Activated naive CD4-positive, alpha-beta T cell treated with anti-CD3 and anti-CD28 coated beads, Interleukin-2, amount 50 U/mL, for 72 hours (primary cell): ENCODE measurements at regions not wholly inside any gene's neighbourhood (a gene's known extent, or its start where the extent isn't known, plus 50 kb on each side); places are given as distances from the start of the nearest gene placed in this dataset.
"Not testable (repeated sequence)": the region's sequence is repeated elsewhere in the genome, so short reads cannot be mapped to it uniquely, and the experiment has no call there.

Source experiments
- ATAC-seq, 2 donors: fragments of 150-1000 bp; cut with Tn5 transposase; 2 replicates each; pipeline ENCODE4 v1.10.0; 2021; ENCODE audit warnings: mild to moderate bottlenecking in 2 of 2, moderate library complexity in 2 of 2
- DNase-seq, 2 donors: peaks; one replicate each; pipeline ENCODE4 v3.0.0; 2021 to 2022; ENCODE audit warnings: low spot score in 2 of 2
- H3K27ac Mint-ChIP-seq, 2 donors: one replicate each; pipeline ENCODE4 v1.8.0; 2022; ENCODE audit warnings: mild to moderate bottlenecking in 2 of 2, mixed read lengths in 2 of 2
- H3K36me3 Mint-ChIP-seq, 2 donors: one replicate each; pipeline ENCODE4 v1.8.0; 2022; ENCODE audit warnings: mixed read lengths in 2 of 2
- H3K9me3 Mint-ChIP-seq, 2 donors: one replicate each; pipeline ENCODE4 v1.8.0; 2022; ENCODE audit warnings: mixed read lengths in 2 of 2

DNA sequence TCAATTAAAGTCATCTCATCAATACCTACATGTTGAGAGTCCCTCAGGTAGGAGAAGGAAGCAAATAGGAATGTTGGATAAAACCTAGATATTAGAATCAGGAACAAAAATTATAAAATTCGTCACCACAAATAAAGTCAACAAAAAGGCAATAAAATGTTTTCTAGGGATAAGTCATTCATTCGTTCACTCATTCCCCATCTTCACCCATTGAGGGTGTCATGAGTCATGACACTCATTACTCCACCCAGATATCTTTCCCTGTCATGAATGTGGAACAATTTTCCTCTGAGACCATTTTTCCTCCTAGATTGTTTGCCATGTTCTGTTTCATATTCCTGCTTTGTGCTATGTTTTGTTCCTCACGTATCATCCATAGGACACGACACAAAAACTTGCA is 50.9 kb upstream of the OLIG3 start:
- no peak for DNase-seq
- no peak overlapping the region for H3K27ac Mint-ChIP-seq
- no peak for ATAC-seq
- H3K9me3 Mint-ChIP-seq: peaks cover 3 to 6% of the 10 kb centered on the region in 2 donors
- no peaks in the 10 kb centered on the region for H3K36me3 Mint-ChIP-seq

DNA sequence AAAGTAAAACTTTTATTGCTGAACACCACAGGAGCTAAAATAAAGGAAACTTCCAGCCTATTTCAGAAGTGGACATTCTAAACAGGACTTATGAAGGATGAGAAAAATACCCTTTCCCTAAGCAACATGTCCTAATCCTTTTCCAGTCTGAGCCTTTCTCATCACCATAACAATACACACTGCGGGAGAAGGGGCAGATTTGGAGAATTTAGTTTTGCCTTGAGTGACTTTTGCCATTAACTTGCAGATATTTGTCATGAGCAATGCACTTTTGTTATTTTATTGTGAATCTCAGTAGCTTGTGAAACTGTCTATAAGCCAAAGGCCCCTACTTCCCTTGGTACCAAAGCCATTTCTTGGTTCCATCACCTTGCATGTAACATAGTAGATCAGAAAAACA is 53.0 kb upstream of the OLIG3 start:
- DNase-seq (no peak), ATAC-seq (no peak)
- Mint-ChIP-seq H3K9me3 (peaks cover under 1% of the 10 kb centered on the region in 2 donors), H3K27ac (no peak overlapping the region), H3K36me3 (no peaks in the 10 kb centered on the region)

DNA sequence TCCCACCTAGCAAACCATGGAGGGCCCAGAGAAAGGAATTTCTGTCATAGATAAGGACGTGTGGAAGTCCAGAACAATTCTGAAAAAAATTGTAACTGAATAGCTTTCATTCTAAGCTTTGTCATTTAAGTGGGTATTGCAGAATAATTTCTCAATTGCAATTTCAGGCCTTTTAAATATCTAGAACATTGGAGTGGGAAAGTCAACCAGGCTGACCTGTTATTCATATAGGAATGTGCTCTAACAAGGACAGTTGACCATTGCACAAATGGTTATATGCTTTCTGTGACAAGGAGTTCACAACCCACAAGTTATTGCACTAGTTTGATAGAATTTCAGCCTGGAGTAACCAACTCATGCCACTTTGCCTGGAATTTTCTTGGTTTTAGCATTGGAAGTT is 53.4 kb upstream of the OLIG3 start:
- Mint-ChIP-seq H3K36me3 (no peaks in the 10 kb centered on the region), H3K27ac (no peak overlapping the region), H3K9me3 (no peaks in the 10 kb centered on the region)
- ATAC-seq (no peak), DNase-seq (no peak)

DNA sequence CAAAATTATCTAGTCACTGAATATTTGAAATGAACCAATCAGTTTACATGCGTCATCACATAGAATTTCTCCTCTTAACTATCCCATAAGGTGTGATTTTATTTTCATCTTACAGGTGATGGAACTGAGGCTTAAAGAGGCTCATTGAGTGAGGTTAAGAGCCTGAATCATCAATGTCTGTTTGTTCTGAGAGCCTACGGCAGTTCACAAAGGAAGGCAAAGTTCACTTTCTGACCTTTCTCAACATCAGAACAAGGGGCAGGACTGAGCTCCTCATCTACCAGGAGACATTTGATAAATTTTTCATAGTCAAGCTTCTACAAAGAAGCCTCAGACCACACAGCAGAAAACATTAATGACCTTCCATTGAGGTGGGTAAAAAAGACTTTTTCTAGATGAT is 54.9 kb upstream of the OLIG3 start:
- no peaks in the 10 kb centered on the region for H3K9me3 Mint-ChIP-seq
- DNase-seq: no peak
- no peak for ATAC-seq
- H3K27ac Mint-ChIP-seq: no peak overlapping the region
- H3K36me3 Mint-ChIP-seq: no peaks in the 10 kb centered on the region

DNA sequence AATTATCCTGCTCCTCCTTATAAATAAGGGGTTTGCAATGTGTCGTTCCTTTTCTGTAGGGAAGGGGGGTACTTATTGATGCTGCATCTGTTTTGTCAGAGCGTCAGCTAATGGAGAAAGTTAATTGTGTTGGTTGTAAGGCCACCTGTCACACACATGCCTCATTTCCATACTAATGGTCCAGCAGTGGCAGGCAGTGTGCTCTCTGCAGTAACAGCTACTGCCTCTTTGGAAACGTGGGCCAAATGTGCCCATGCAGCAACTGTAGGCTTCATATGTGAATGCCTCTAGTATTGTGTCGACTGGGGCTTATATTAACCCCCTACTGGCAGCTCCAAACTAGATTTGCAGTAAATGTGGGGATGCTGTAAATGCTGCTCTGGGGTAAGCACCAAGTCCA is 56.3 kb upstream of the OLIG3 start:
- Mint-ChIP-seq H3K9me3 (peaks cover 0 to 5% of the 10 kb centered on the region in 2 donors), H3K36me3 (no peaks in the 10 kb centered on the region), H3K27ac (no peak overlapping the region)
- ATAC-seq (no peak), DNase-seq (no peak)

DNA sequence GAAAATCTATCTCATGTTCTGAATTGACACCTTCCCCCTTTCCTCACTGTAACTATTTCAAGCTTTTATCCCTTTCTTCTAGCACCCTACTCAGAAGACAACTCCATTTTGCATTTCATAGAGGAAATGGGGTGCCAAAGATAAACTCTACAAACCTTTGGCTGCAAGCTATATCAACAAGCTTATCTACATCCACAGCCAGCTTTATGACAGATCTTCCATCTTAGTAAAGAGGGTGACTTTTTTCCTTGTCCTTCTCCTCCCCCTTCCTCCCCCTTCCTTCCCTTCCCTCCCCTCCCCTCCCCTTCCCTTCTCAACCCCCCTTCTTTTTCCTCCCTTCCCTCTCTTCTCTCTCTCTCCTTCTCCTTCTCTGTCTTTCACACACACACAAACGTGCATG is 58.0 kb upstream of the OLIG3 start:
- Mint-ChIP-seq H3K9me3 (peaks cover 0 to 5% of the 10 kb centered on the region in 2 donors), H3K36me3 (no peaks in the 10 kb centered on the region), H3K27ac (no peak overlapping the region)
- DNase-seq (no peak), ATAC-seq (no peak)

DNA sequence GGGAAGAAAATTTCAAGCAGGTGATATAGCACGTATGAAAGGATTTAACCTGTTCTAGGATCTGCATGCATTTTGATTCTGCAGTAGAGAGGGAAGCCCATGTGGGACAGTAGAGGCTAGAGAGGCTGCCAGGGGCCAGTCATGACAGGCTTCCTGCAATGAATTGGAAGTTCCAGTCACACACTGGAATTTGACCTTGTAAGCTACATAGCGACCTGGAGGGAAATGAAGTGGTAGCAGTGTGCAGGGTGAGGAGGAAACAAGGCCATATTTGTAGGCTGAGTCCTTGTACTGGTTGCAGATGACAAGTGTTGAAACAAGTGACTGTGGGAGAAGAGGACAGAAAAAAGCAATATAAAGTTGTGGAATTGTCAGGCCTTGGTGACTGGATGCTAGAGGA is 58.6 kb upstream of the OLIG3 start:
- no peak for ATAC-seq

DNA sequence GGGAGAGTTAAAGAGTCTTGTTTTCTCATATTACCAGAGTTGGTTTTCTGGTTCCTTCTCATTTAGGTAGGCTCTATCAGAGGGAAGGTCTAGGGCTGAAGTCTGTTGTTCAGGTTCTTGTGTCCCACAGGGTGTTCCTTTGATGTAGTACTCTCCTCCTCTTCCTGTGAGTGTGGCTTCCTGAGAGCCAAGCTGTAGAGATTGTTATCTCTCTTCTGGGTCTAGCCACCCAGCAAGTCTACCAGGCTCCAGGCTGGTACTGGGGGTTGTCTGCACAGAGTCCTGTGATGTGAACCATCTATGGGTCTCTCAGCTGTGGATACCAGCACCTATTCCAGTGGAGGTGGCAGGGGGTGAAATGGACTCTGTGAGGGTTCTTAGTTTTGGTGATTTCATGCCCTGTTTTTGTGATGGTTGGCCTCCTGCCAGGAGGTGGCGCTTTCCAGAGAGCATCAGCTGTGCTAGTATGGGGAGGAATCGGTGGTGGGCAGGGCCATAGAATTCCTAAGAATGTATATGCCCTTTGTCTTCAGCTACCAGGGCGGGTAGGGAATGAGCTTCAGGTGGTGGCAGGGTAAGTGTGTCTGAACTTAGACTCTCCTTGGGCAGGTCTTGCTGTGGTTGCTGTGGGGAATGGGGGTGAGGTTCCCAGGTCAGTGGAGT is 65.5 kb upstream of the OLIG3 start:
- Mint-ChIP-seq H3K27ac (peak overlapping the region in 1 of 2 donors; percentile 75), H3K9me3 (peaks cover 11 to 24% of the 10 kb centered on the region in 2 donors), H3K36me3 (peaks cover 10 to 23% of the 10 kb centered on the region in 2 donors)
- ATAC-seq, DNase-seq: not testable (repeated sequence)

More for the DNA sequence above, 58.6 kb upstream of the OLIG3 start:
- H3K27ac Mint-ChIP-seq: no peak overlapping the region
- no peak for DNase-seq
- no peaks in the 10 kb centered on the region for H3K36me3 Mint-ChIP-seq
- peaks cover 0 to 5% of the 10 kb centered on the region in 2 donors for H3K9me3 Mint-ChIP-seq

DNA sequence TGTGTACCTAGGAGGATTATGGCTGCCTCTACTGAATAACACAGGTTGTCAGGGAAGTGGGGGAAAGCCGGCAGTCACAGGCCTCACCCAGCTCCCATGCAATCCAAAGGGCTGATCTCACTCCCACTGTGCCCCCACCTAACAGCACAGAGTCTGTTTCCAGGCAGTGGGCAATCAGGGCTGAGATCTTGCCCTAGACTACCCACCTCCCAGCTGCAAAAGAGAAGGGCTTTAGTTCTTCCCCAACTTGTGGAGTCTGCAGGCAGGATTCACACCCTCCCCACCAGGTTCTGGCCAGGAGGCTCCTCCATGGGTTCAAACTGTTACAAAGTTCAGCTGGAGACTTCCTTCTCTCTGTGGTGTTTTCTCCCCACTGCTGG is 66.0 kb upstream of the OLIG3 start:
- H3K36me3 Mint-ChIP-seq: peaks cover 10 to 23% of the 10 kb centered on the region in 2 donors
- ATAC-seq: no peak
- H3K9me3 Mint-ChIP-seq: peaks cover 11 to 22% of the 10 kb centered on the region in 2 donors
- no peak for DNase-seq
- peak overlapping the region in 1 of 2 donors; percentile 75 for H3K27ac Mint-ChIP-seq

DNA sequence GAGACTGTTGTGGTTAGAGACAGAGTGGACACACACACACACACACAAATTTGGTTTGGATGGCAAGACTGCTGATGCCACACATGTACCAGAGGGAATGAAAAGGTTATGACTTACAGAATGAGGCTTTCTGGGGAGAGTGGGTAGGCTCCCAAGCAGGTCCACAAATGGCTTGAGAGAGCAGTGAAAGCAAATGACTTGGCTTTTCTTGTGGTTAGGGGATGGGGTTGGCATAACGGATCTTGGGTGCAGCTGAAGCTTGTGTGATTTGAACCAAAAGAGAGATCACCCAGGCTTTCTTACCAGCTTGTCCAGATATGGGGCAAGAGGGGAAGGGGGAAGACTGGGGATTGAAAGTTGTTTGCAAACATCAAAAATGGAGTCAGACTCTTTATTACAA is 73.9 kb upstream of the OLIG3 start:
- peaks cover 0 to 3% of the 10 kb centered on the region in 2 donors for H3K36me3 Mint-ChIP-seq
- H3K27ac Mint-ChIP-seq: no peak overlapping the region
- no peak for ATAC-seq
- H3K9me3 Mint-ChIP-seq: peaks cover 3 to 4% of the 10 kb centered on the region in 2 donors
- no peak for DNase-seq

DNA sequence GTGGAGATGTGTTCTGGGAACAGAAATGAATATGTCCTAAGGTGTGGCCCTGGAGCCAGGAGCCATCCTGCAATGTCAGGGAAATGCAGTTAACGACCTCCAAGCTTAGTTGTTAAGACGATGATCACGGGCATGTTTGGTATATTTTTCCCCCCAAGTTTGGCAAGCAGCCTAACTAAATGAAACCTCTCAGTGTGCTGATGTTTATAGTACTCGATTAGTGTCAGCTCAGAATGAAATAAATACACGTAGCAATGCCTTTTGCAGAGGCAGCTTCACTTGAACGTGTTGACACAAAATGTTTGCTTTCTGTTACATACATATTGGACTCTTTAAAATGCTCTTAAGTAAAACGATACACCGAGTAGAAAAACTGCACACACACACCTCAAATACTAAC is 76.2 kb upstream of the OLIG3 start:
- DNase-seq (no peak), ATAC-seq (no peak)
- no peak overlapping the region for H3K27ac Mint-ChIP-seq
- peaks cover 0 to 3% of the 10 kb centered on the region in 2 donors for H3K9me3 Mint-ChIP-seq
- no peaks in the 10 kb centered on the region for H3K36me3 Mint-ChIP-seq

DNA sequence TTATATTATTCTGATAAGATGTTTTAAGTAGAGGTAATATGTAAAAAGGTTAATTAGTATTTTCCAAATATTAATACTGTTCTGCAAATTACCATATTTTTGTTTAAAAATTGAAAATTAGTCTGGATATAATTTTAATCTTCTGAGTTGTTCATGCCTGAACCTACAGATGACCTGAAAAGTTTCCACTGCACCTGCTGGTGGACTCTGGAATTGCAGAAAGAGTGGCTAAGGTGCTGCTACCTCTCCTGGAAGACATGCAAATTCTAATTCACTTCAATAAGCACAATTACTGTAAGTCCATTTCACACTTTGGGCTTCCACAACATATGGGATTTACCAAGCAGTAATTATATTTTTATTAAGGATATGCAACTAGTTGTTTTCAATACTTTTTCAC is 77.7 kb upstream of the OLIG3 start:
- Mint-ChIP-seq H3K27ac (no peak overlapping the region), H3K36me3 (no peaks in the 10 kb centered on the region), H3K9me3 (no peaks in the 10 kb centered on the region)
- ATAC-seq: no peak
- peak in 1 of 2 donors; percentile 66 for DNase-seq

DNA sequence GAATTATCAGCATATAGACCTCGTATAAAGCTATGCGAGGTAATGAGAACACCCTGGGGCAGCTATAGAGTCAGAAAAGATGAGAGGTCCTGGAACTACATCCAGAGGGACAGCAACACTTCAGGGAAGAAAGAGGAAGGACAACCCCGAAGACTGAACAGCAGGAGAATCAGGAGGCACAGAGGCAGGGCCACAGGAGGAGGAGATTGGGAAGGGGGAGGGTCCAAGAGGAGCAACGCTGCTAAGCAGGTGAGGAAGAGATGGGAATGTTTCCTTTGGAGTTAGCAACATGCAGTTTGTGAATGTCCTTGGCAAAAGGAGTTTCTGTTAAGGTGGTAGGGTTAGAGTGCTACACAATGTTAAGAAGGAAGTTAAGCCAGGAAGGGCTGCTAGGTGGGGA is 79.5 kb upstream of the OLIG3 start:
- no peak for DNase-seq
- no peaks in the 10 kb centered on the region for H3K36me3 Mint-ChIP-seq
- no peak for ATAC-seq
- H3K27ac Mint-ChIP-seq: no peak overlapping the region
- no peaks in the 10 kb centered on the region for H3K9me3 Mint-ChIP-seq

DNA sequence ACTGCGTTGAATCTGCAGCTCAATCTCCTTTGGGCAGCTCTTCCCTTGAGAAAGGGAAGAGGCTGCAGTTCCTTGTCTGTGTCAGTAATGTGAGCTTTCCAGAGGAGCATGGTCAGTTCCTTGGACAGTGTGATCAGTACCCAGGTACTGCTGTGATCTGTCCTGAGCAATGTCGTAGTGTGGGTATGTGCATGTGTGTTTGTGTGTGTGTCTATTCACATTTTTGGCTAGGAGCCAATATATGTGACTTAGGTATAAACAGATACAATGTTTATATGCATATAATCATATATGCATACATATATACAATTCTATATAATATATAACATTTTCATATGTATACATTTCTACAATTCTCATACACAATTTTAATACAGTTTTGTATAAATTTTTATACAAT is 85.4 kb upstream of the OLIG3 start:
- H3K36me3 Mint-ChIP-seq: no peaks in the 10 kb centered on the region
- no peak for ATAC-seq
- H3K9me3 Mint-ChIP-seq: no peaks in the 10 kb centered on the region
- no peak for DNase-seq
- no peak overlapping the region for H3K27ac Mint-ChIP-seq

DNA sequence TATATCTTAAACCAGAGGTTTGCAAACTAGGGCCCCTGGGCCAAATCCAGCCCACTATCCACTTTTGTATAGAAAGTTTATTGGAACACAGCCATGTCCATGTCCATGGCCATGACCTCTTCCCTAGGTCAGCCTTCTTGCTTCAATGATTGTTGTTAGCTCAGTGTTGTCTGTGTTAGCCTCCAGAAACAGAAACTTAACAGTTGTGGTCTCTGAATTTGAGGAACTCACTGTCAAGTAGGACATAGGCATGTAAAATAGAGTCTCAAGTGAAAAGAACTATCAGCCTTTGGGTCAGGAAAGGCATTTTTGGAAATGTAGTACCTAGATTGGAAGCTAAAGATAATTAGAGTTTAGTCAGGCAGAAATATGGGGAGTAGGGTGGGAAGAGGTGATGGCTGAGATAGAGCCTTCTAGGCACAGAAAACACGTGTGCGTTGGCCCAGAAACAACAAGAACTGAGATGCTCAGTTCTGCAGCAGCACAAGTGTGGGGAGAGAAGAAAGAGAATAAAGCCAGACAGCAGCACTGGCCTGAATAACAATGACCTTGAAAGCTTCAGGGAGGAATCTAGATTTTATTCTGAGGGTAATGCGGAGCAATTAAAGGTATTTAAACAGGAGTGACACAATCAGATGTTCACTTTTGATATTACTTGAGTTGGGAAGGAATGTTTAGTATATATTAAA is 87.0 kb upstream of the OLIG3 start:
- no peaks in the 10 kb centered on the region for H3K36me3 Mint-ChIP-seq
- no peak for ATAC-seq
- no peak overlapping the region for H3K27ac Mint-ChIP-seq
- no peaks in the 10 kb centered on the region for H3K9me3 Mint-ChIP-seq
- no peak for DNase-seq

DNA sequence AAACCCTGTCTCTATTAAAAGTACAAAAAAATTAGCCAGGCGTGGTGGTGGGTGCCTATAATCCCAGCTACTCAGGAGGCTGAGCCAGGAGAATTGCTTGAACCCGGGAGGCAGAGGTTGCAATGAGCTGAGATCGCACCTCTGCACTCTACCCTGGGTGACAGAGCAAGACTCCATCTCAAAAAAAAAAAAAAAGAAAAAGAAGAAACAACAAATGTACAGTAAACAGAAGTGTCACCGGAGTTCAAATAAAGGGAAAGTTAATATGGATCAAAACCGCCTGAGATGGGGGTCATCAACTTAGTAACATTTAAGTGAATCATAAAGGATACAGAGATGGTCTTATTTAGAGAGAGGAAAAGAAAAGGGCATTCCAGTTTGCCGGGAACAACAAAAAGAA is 89.3 kb upstream of the OLIG3 start:
- H3K9me3 Mint-ChIP-seq, H3K27ac Mint-ChIP-seq, ATAC-seq, DNase-seq, H3K36me3 Mint-ChIP-seq: not testable (repeated sequence)

DNA sequence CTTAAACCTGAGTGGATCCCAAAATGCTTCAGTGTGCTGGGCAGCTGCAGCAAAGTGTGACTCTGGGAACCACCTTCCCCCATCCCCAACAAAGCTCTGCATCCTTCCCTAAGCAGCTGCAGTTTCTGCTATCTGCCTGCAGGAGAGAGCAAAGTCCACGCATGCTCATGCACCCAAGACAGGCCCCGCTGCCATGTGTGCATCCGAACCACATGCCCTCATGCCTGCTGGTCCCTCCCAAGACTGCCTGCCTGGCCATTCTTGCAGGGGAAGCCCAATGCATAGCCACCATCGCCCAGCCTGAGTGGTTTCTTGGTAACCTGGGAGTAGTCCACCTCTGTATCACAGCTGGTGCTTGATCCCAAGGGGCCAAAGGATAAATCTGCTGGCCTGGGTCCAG is 94.3 kb upstream of the OLIG3 start:
- no peak for ATAC-seq
- H3K36me3 Mint-ChIP-seq: peaks cover 6 to 9% of the 10 kb centered on the region in 2 donors
- no peak for DNase-seq
- H3K9me3 Mint-ChIP-seq: peaks cover 4 to 12% of the 10 kb centered on the region in 2 donors
- H3K27ac Mint-ChIP-seq: no peak overlapping the region
